ENCODE measurements at regions not wholly inside any gene's neighbourhood (a gene's known extent, or its start where the extent isn't known, plus 50 kb on each side); places are given as distances from the start of the nearest gene placed in this dataset.
"Not testable (repeated sequence)": the region's sequence is repeated elsewhere in the genome, so short reads cannot be mapped to it uniquely, and the experiment has no call there.

DNA sequence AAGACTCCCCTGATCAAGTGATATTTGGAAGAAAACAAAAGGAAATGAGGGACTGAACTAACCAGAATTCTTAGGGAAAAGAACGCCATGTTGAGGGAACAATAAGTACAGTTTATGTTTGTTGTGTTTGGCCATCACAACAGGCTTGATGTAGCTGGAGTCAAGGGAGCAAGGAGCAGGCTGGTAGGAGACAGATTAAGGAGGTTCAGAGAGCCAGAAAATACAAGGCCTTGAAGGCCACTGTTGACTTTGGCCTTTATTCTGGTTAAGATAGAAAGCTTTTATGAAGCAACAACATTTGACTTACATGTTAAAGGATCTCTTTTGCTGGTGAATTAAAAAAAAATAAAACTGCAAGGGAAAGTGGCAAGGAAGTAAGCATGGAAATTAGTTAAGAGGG lies 754.1 kb upstream of the SLC8A1 start:
- Histone ChIP-seq H3K4me1 (ENCODE audit: insufficient read depth, low read length) (no peaks in the 10 kb centered on the region), H3K9ac (ENCODE audit: low read depth, low read length) (no peak overlapping the region), H3K36me3 (ENCODE audit: insufficient read depth, low read length) (no peaks in the 10 kb centered on the region), H3K9me3 (ENCODE audit: control insufficient read depth, insufficient read depth, low read length) (no peaks in the 10 kb centered on the region)

DNA sequence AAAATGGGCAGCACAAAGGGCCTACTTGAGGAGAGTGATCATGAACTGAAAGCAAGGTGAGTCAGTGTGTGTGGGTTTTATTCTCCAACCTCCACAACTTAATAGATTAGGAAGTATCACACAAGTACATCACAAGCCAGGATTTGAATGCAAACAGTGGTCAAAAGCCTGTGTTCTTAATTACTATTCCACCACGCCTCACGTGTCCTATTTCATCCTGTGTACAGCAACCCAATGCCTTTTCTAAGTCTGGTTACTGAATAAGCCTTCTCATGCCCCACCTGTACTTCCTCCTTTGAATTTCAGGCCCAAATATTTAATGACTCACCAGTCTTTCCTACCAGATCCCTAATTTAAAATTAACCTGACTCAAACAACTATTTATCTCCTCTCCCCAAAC lies 755.7 kb upstream of the SLC8A1 start:
- H3K36me3 ChIP-seq (ENCODE audit: insufficient read depth, low read length) = no peaks in the 10 kb centered on the region
- no peaks in the 10 kb centered on the region for H3K9me3 ChIP-seq (ENCODE audit: control insufficient read depth, insufficient read depth, low read length)
- no peaks in the 10 kb centered on the region for H3K4me1 ChIP-seq (ENCODE audit: insufficient read depth, low read length)
- H3K9ac ChIP-seq (ENCODE audit: low read depth, low read length) = no peak overlapping the region

DNA sequence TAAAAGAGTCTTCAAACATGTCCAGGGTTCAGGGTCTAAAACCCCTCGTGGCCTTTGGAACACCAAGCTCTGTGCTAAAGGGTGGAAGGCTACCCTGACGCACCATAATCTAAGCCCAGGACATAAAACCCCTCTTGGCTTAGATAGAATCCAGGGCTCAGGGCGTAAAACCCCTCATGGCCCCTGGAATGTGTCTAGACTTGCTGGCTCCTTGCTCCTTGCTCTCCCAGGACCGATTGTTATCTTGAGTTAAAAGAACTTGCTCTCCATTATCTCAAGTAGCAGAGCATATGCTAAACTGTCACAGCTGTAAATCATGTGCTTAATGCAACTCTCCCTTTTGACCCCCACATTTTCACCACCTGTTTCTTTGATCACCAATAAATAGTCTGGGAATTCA lies 758.1 kb upstream of the SLC8A1 start:
- H3K9ac ChIP-seq (ENCODE audit: low read depth, low read length); H3K4me1 ChIP-seq (ENCODE audit: insufficient read depth, low read length); H3K36me3 ChIP-seq (ENCODE audit: insufficient read depth, low read length): not testable (repeated sequence)

DNA sequence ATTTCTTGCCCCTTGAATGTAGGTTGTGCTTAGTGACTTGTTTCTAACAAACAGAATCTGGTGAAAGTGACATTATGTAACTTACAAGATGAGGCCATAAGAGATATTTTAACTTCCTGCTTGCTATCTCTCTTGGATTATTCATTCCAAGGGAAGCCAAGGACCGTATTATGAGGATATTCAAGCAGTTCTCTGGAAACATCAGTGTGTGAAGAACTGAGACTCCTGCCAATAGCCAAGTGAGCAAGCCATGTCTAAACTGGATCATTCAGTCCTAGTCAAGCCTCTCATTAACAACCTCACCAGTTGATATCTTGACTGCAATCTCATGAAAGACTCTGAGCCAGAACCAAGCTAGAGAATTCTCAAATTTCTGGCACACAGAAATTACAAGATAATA lies 765.1 kb upstream of the SLC8A1 start:
- H3K36me3 ChIP-seq (ENCODE audit: insufficient read depth, low read length) = no peaks in the 10 kb centered on the region
- no peaks in the 10 kb centered on the region for H3K4me1 ChIP-seq (ENCODE audit: insufficient read depth, low read length)
- H3K9me3 ChIP-seq (ENCODE audit: control insufficient read depth, insufficient read depth, low read length) = no peaks in the 10 kb centered on the region
- H3K9ac ChIP-seq (ENCODE audit: low read depth, low read length) = no peak overlapping the region

More for the DNA sequence above, 758.1 kb upstream of the SLC8A1 start:
- not testable (repeated sequence) for H3K9me3 ChIP-seq (ENCODE audit: control insufficient read depth, insufficient read depth, low read length)

DNA sequence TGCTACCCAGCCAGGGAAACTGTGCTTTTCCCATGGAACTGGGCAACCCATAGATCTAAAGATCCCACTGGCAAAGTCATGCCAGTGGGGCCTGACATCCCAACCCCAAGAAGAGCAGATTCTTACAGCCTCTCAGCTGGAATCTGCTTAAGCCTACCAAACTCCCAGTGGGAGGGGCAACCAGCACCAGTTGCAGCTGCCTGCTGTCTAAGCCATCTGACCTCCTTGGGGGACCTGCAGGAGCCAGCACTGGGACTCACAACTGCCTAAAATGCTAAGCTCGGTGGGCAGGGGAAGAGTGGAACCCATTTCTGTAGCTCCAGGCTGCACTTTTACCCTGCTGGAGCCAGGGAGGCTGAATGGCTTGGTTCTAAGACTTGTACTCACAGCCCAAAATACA lies 770.7 kb upstream of the SLC8A1 start:
- H3K36me3 ChIP-seq (ENCODE audit: insufficient read depth, low read length) = no peaks in the 10 kb centered on the region
- no peaks in the 10 kb centered on the region for H3K4me1 ChIP-seq (ENCODE audit: insufficient read depth, low read length)
- no peak overlapping the region for H3K9ac ChIP-seq (ENCODE audit: low read depth, low read length)
- no peaks in the 10 kb centered on the region for H3K9me3 ChIP-seq (ENCODE audit: control insufficient read depth, insufficient read depth, low read length)

DNA sequence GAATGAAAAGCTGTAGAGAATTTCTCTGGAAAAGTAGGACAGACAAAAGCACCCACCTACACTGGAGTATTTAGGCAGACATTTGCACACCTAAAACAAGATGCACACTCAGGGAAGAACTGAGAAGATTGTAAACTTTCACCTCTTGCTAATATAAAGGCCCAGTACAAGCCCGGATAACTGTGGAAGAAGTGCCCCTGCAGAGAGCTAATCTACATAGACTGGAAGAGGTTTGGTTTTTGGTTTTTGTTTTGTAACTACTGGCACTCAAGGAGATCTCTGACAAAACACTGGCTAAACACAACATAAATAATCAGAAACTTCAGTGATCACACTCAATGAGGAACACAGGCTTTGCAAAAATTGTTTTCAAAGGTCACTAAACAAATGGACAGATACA lies 782.2 kb upstream of the SLC8A1 start:
- Histone ChIP-seq H3K4me1 (ENCODE audit: insufficient read depth, low read length) (peaks cover 6% of the 10 kb centered on the region; the same call in 1 of the 2 replicates), H3K9ac (ENCODE audit: low read depth, low read length) (no peak overlapping the region)

DNA sequence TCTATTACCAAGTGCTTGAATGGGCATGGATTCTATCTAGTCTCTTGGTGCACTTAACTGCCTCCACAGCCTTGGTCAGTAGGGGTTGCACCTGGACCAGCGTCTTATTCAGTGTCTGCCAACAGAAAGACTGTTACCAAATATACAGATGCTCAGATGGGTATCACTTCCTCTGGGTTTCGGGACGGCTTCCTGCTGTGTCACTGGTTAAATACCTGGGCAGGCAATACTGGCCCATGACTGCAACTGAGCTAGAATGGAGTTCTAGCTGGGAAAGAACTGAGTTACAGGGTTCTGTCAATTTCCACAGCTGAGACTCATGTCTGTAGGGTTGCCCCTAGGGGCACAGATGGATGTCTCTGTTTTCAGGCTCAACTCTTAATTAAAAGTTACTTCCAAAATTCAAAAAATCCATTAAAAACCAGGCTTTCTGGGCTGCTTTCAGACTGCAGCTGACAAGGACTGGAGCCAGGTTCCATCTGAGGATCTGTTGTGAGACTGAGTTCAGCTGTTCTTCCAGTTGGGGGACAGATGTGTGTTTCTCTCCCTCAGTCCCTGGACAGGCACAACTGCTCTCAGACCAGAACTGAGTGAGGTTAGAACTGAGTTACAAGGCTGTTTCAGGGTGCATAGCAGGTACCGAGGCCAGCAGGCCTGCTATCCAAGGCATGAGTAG lies 789.6 kb upstream of the SLC8A1 start:
- no peak overlapping the region for H3K9ac ChIP-seq (ENCODE audit: low read depth, low read length)
- H3K4me1 ChIP-seq (ENCODE audit: insufficient read depth, low read length) = no peaks in the 10 kb centered on the region
- H3K36me3 ChIP-seq (ENCODE audit: insufficient read depth, low read length) = no peaks in the 10 kb centered on the region
- H3K9me3 ChIP-seq (ENCODE audit: control insufficient read depth, insufficient read depth, low read length) = no peaks in the 10 kb centered on the region

More for the DNA sequence above, 782.2 kb upstream of the SLC8A1 start:
- no peaks in the 10 kb centered on the region for H3K9me3 ChIP-seq (ENCODE audit: control insufficient read depth, insufficient read depth, low read length)
- H3K36me3 ChIP-seq (ENCODE audit: insufficient read depth, low read length) = no peaks in the 10 kb centered on the region

DNA sequence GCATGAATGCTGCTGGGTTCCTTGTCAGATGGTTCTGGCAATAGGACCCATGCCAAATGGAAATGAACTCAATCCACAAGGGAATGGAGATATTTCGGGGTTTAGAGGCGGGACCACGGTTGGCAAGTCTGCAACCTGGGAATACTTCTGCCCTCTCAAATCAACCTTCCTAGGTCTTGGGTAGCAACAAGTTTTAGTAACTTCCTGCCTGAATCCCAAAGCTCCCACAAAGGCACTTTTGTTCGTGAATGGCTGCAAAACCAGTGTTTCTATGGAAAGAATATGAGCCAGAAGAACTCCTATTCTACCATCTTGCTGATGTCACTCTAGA lies 790.1 kb upstream of the SLC8A1 start:
- H3K36me3 ChIP-seq (ENCODE audit: insufficient read depth, low read length) = no peaks in the 10 kb centered on the region
- H3K9ac ChIP-seq (ENCODE audit: low read depth, low read length) = no peak overlapping the region
- H3K4me1 ChIP-seq (ENCODE audit: insufficient read depth, low read length) = no peaks in the 10 kb centered on the region
- H3K9me3 ChIP-seq (ENCODE audit: control insufficient read depth, insufficient read depth, low read length) = no peaks in the 10 kb centered on the region

DNA sequence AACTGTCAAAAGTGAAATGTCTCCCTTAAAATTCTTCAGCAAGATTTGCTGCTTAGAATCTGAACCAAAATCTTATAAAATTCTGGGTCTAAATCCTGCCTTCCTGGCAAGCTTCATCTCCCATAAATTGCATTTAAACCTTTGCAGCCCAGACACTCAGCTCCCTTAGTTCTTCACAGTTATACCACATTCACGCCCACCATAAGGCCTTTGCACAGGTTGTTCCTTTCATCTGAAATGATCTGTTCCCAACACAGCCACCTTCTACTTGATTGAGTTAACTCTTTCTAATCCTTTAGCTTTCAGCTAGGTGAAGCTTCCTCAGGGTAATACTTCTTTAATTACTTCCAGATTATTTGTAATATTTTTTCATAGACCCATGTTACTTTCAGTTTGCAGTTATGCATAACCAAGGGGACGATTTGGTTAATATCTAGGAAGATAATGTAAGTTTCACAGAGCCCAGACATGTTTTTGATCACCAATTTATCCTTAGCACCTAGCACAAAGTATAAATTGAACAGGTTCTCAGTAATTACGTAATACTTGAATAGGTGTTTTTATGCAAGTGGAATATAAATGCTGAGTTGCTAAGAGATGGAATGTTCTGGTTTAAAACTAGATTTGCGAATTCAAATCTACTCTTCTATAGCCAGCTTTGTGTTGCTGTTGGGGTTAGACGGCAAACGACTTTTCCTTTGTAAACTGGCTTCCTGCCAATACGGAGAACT lies 779.7 kb upstream of the PKDCC start:
- no peaks in the 10 kb centered on the region for H3K9me3 ChIP-seq (ENCODE audit: control insufficient read depth, insufficient read depth, low read length)
- no peaks in the 10 kb centered on the region for H3K36me3 ChIP-seq (ENCODE audit: insufficient read depth, low read length)
- no peak overlapping the region for H3K9ac ChIP-seq (ENCODE audit: low read depth, low read length)
- H3K4me1 ChIP-seq (ENCODE audit: insufficient read depth, low read length) = no peaks in the 10 kb centered on the region

DNA sequence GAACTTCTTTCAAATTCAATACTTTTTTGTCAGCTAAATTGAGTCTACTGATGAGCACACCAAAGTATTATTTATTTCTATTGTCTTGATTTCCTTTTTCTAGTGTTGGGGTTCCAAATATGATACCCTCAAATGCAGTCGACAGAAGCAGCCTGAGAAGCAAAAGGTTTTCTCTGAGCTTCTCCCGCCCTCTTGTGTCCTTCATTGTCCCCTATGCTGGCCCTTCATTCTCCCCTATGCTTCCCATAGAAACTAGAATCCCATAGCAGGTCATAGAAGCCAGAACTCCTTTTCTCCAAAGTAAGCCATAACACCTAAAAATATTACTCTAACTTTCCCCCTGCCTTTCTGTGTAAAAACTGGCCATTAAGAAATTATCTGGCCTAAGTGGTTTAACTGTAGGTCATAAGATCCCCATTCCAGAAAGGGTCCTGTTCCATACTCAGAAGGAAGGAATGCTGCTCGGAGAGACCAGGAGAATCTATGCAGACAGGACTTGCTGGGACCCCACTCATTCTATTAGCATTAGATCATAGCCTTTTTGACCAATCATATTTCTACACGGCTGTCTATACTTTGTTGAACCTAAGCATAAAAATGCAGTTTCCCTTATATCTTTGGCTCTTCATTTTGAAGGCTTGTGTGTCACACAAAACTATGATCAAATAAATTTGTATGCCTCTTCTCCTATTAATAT lies 764.6 kb upstream of the PKDCC start:
- H3K9me3 ChIP-seq (ENCODE audit: control insufficient read depth, insufficient read depth, low read length) = no peaks in the 10 kb centered on the region
- 0 out of 2 replicates have a peak, but pooled peaks cover 4% of the 10 kb centered on the region for H3K4me1 ChIP-seq (ENCODE audit: insufficient read depth, low read length)
- H3K9ac ChIP-seq (ENCODE audit: low read depth, low read length) = no peak overlapping the region
- H3K36me3 ChIP-seq (ENCODE audit: insufficient read depth, low read length) = no peaks in the 10 kb centered on the region

DNA sequence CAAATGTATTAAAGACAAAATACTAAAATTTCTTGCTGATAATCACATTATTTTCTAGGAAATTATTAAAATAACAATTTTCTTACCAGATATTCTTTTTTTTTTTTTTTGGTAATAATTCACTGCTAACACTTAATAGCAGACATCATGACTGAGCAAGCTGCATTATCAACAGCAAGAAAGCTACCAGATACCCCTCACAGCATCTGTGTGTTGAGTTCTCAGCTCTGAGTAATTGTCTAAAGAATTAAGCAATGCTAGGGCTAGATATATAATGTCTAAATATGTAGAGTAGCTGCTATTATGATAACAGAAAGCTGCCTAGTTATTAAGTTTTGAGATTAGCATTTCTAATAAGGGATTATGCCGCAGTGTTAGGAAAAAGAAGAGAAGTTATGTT lies 754.3 kb upstream of the PKDCC start:
- Histone ChIP-seq H3K9ac (ENCODE audit: low read depth, low read length) (no peak overlapping the region), H3K4me1 (ENCODE audit: insufficient read depth, low read length) (no peaks in the 10 kb centered on the region), H3K36me3 (ENCODE audit: insufficient read depth, low read length) (no peaks in the 10 kb centered on the region), H3K9me3 (ENCODE audit: control insufficient read depth, insufficient read depth, low read length) (no peaks in the 10 kb centered on the region)

DNA sequence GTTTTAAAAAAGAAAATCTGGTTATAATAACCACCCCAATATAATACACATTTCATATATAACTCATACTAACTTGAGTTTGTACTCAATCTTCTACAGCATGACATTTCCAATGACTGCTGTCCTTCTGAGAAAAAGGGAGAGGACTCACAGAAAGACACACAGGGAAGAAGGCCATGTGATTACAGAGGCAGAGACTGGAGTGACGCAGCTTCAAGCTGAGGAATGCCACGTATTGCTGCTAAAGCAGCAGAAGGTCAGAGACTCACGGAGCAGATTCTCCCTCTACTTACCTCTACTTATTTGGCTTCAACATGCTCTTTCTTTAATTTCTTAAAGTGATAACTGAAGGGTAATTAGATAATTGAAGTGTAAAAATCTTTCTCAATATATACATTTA lies 753.5 kb upstream of the PKDCC start:
- Histone ChIP-seq H3K9ac (ENCODE audit: low read depth, low read length) (no peak overlapping the region), H3K9me3 (ENCODE audit: control insufficient read depth, insufficient read depth, low read length) (no peaks in the 10 kb centered on the region), H3K36me3 (ENCODE audit: insufficient read depth, low read length) (no peaks in the 10 kb centered on the region), H3K4me1 (ENCODE audit: insufficient read depth, low read length) (no peaks in the 10 kb centered on the region)

DNA sequence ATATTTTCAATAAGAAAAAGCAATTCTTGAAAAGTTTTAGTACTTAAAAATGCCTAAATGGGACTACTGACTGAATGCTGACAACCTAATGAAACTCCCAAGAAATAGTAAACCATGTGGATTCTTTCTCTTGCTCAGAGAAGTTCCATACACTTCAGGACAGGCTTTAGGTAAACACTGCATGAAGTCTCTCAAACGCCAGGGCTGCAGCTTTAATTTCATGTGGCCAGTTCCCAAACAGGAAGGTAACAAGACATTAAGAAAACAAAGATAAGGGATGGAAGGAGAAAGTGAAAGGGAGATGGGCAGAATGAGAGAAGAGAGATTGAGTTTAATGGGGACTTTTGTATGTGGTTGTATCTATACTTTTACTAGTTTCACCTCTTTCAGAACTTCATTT lies 734.7 kb upstream of the PKDCC start:
- no peaks in the 10 kb centered on the region for H3K9me3 ChIP-seq (ENCODE audit: control insufficient read depth, insufficient read depth, low read length)
- no peaks in the 10 kb centered on the region for H3K36me3 ChIP-seq (ENCODE audit: insufficient read depth, low read length)
- no peak overlapping the region for H3K9ac ChIP-seq (ENCODE audit: low read depth, low read length)
- no peaks in the 10 kb centered on the region for H3K4me1 ChIP-seq (ENCODE audit: insufficient read depth, low read length)

DNA sequence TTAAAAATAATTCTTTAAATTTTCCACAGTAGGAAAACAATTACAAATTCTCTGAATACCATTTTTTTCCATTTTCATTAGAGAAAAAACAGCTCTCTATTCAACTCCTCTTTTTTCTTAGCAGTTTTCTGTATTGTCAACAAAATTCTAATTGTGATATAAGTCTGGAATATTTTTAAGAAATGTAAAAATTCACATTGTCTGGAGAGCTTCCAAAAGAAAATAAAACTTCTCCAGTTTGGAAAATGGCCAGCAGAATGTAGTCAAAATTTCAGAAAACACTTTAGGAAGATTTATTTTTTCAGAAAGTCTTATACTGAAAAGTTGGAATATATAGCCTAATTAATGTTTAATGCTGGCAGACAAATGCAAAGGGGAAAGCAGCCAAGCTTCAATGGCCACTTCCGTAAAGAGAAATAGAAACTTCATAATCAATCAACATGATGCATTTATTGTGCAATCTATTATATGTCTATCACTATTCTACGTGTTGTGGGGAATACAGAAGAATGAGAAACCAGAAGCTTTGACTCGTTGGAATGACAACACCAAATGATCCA lies 733.2 kb upstream of the PKDCC start:
- Histone ChIP-seq H3K36me3 (ENCODE audit: insufficient read depth, low read length) (no peaks in the 10 kb centered on the region), H3K4me1 (ENCODE audit: insufficient read depth, low read length) (no peaks in the 10 kb centered on the region), H3K9ac (ENCODE audit: low read depth, low read length) (no peak overlapping the region), H3K9me3 (ENCODE audit: control insufficient read depth, insufficient read depth, low read length) (no peaks in the 10 kb centered on the region)

DNA sequence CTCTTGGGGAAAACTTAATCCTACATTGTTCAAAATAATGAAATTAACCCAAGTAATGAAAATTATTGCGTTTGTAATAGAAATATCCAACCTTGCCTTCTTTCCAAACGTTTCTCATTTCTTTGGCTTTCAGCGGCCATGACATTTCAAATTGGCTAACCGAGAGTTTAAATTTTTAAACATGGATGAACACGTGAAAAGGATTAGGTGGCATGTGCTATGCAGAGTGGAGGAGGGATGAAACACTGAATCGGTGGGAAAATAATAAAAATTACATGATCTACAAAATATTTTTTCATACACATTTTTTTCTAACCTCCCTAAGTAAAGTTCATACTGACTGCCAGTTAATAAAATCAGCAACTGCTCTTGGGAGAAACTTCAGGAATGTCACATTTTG lies 728.4 kb upstream of the PKDCC start:
- Histone ChIP-seq H3K36me3 (ENCODE audit: insufficient read depth, low read length) (no peaks in the 10 kb centered on the region), H3K9ac (ENCODE audit: low read depth, low read length) (no peak overlapping the region), H3K9me3 (ENCODE audit: control insufficient read depth, insufficient read depth, low read length) (no peaks in the 10 kb centered on the region), H3K4me1 (ENCODE audit: insufficient read depth, low read length) (no peaks in the 10 kb centered on the region)

Measured in ES-I3 (cell line).